HG02571 (cell line): ENCODE measurements at regions not wholly inside any gene's neighbourhood (a gene's known extent, or its start where the extent isn't known, plus 50 kb on each side); places are given as distances from the start of the nearest gene placed in this dataset.

Experiments used
- ATAC-seq: cut with Tn5 transposase; IDR thresholded peaks from one replicate; pipeline ENCODE4 v1.9.1; 2021; ENCODE audit warnings: mild to moderate bottlenecking, moderate library complexity; ENCODE audit not compliant: unreplicated experiment

DNA sequence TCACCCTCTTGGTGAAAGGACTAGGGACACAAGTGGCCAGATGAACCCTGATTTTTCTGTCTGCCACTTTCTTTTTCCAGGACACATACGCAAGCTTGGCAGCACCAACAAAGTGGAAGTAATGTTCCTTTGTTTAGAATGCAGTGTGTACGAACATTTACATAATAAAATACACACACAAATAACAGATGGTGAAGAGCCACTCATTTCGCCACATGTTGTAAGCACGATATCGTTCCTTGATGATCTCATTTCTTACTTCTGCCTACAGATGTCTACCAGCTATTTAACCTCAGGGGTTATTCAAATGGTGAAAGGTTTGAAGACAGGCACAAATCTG, 670.2 kb upstream of the CXADR start:
- no peak for ATAC-seq

DNA sequence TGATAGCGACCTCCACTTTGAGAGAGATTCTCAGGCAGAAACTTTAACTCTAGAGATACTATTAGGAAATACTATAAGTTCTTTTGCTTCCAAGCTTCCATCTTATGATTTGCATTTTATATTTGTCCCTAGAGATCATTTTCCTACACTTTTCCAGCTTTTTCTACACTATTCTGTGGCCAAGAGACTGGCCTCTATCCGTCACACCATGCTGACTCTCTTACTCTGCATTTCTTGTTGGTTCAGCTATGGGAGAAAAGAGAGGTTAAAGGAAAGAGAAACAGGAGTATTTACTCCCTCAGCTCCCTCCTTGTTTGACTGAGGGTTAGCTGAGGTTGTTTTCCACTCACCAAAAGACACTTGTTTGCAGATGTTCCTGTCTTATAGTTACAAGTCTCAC, 665.6 kb upstream of the CXADR start:
- no peak for ATAC-seq

DNA sequence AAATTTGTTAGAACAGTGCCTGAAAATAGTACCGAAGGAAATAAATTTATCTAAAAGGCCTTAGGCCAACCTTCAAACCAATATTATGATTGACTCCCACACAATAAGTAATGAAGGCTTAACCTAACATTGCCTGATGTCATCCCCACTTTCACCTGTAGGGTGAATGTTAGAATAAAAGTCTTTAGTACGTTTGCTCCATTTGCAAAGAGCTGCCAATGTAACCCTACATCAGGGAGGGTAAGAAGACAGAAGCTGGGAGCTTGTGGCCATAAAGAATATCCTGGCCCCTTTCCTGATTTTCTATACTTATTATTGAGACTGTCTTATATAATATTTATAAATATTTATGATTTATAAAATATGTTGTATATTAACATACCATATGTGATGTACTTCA, 661.8 kb upstream of the CXADR start:
- ATAC-seq = no peak

DNA sequence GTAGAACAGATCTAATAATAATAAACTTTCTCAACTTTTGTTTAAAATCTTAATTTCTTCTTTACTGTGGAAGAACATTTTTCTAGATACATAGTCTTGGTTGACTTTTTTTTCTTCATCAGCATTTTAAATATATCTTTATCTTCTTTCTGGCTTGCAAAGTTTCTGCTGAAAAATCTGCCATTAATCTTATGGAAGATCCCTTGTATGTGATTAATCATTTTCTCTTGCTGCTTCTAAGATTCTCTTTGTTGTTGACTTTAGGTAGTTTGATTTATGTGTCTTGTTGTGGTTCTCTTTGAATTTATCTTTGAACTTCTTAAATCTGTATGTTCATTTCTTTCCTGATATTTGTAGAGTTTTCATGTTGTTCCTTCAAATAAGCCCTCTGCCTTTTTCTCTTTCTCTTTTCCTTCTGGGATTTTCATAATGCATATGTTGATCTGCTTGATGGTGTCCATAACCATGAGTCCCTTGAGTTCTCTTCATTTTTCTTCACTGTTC, 657.6 kb upstream of the CXADR start:
- no peak for ATAC-seq

DNA sequence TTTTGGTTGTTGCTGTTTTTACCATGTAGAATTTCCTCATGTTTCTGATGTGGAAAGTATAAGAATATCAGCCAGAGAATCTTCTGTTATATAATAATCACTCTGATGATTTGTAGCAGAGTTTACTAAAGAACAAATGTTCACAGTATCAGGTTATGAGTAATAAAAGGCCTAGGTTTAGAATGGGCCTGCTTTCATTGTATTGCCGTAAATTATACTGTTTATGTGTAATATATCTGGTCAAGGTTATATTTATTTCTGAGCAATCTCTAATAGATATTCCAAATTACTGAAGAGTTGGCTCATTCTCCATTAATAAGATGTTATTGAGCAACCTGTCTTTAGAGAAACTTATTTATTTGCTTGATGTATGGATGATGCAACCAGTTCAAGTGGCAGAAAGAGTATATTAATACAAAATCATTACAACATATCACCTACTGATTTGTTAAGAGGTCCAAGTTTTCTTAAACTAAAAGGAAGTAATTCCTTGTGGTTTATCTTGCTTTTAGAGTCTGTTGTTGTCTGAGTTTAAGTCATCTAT, 649.4 kb upstream of the CXADR start:
- ATAC-seq = no peak

DNA sequence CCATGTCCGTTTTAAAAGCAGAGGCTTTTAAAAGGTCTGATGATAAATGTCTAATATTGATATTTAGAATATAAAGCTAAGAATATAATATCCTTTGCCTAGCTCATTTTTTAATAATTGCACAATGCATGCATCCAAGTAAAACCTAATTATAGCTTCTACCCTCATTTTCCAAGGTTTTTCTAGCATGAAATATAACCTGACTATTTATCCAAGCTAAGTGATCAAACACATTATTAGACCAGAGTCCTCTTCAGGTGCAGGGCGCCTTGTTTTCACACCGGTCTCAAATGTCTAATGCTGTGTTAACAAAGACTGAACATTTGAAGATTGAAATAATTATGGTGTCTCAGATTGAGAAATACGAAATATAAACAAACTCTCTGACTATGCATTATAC, 648.9 kb upstream of the CXADR start:
- ATAC-seq = no peak

DNA sequence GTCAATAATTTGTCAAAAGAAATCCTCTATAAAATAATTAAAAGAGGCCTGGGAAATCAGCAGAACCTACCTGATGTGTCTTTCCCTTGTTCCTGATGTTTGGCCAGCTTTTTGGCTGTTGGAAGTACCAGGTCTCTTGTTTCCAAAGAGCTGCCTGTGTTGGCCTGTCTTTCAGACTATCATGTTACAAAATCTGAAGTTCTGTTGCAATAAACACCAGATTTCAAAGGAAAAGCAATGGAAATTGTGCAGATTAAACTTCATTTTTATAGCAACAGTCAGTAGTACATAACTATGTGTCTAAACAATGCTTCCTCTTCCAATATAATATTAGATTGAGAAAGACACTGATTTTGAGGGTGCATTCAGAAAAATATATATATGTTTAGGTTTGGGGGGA, 647.2 kb upstream of the CXADR start:
- ATAC-seq = no peak

DNA sequence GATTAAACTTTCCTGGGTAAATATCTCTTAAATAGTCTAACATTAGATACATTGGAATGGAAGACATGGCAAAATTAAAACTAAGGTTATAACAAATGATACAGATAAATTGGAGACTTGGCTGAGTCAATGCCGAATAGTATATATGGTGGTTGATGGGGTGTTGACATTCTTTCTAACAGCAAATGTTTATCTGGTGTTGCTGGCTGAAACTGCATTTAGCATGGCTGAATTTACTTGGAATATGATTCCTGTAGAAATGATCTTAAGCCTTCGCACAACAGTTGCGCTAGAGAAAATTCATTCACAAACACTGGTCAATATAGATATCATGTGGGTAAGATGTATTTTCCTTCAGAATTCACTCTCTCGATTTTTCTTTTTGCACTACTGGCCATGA, 646.0 kb upstream of the CXADR start:
- no peak for ATAC-seq

DNA sequence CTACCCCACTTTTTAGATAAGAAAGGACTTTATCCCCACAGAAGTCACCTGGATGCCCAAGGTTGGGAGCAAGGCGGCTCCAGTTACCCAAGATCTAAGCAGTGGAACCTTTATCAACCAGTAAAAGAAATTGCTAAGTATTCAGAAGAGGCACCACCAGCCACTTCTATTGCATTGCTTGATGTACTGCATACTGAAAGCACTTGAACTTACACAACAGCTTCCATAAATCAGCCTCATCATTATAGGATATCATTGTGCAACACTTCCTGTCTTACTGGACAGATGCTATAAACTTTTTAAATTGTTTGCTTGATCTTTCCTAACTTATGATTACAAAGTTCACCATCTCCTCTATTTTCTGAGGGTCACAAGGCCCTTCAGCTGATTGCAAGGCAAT, 642.7 kb upstream of the CXADR start:
- ATAC-seq = no peak

DNA sequence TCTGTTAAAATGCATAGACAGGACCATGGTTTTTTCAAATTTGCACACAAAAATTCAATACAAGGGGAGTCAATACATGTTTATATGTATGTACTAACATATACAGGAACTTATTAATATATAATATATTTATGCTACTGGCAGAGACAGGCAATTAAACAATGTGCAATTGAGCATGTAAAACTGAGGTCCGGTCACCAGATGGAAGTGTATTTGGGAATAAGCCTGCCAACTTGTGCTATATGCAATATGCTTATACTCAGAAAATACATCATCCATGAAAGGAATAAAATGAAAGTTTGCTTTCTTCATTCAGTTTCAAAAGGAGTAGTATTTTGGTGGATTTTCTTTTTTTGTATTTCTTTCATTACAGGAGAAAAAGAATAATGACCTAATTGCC, 640.2 kb upstream of the CXADR start:
- no peak for ATAC-seq

DNA sequence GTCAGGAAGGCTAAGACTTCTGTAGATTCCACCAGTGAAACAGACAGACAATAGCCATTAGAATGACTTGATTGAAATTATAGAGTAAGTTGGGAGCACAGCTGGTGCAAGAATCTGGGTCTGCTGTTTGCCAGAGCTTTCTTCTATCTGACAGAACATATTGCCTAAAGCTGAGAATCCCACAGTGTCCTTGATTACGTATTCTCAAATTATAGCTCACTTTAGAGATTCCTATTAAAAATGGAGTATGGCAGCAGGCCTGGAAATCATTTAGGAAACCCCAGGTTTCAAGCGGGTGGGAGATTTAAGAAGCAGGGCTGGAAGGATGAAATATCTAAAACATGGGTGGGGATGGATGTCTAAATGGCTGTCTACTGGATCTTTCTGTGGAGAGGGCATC, 639.7 kb upstream of the CXADR start:
- ATAC-seq = no peak

DNA sequence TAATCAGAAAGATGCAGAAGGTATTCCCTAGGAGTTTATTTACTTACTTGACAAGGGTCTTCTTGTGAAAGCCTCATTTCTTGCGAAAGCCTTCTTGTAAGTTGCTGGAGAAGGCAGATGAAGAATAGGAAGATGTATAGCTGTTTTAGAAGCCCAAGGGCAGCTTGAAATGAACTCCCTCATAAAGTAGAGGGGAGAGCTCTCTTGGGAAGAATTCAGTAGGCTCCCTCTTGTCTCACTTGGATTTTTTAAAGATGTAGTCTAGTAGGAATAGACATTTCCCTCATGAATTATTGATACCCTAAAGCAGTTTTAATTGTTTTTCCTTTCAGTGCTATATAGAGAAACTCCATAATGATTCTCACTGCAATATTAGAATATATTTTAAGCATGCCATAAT, 639.2 kb upstream of the CXADR start:
- ATAC-seq = no peak

DNA sequence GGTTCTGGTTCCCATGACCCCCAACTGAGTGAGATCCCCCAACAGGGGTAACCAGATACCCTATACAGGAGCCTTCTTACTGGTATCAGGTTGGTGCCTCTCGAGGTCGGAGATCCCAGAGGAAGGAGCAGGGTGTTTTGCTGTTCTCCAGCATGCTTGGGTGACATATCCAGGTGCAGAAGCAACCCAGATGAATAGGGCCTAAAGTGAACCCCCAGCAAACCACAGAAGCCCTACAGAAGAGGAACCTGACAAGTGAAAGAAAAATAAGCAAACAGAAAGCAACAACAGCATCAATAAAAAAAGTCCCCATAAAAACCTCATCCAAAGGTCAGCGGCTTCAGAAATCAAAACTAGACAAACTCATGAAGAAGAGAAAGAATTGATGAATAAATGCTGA, 633.4 kb upstream of the CXADR start:
- ATAC-seq = no peak

DNA sequence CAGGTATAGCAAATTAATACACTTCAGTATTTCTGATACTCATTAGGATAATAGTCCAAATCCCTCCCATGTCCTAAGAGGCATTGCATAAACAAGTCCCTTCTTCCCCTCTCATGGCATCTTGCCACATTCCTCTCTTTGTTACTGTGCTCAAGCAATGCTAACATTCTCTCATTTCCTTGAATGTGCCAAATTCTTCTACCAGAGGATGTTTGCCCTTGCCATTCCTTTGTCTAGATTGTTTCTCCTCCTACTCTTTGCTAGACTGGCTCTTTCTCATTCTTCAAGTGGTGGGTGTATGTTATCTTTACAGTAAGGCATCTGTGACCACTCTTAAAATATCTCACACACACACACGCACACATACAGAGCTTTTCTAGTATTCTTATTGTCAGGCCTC, 621.0 kb upstream of the CXADR start:
- no peak for ATAC-seq

DNA sequence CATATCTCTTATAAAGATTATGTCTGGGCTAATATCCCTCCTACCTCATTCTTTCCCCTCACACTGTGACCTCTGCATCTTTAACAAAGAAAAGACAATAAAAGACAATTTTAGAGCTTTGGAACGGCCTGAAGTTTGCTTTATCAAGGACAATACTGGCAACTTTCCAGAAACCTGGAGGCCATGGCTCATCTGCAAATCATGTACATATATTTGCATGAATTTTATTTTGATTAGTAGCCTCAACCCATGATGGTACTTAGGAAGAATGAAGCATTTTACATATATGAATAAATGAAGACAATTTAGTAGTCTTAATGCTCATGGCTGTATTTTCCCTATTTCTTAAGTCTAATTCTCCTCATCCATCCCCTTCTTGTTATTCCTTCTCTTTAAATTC, 612.2 kb upstream of the CXADR start:
- no peak for ATAC-seq

DNA sequence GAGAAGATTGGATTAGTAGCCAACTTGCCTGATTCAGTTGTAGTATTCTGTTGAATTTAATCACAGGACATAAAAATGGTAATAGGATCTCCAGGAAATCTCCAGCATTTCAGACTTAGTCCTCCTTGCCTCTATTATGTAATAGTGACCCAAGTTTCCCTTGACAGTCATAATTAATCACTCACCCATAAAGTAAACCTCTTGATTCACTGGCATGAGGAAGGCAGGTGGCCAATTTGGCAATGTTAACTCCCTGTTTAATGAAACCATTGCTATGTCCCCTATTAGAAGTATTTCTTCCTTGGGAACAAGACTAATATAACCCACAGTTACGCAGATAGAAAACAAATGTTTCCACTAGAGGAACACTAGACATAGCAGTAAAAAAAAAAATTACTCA, 604.8 kb upstream of the CXADR start:
- no peak for ATAC-seq

DNA sequence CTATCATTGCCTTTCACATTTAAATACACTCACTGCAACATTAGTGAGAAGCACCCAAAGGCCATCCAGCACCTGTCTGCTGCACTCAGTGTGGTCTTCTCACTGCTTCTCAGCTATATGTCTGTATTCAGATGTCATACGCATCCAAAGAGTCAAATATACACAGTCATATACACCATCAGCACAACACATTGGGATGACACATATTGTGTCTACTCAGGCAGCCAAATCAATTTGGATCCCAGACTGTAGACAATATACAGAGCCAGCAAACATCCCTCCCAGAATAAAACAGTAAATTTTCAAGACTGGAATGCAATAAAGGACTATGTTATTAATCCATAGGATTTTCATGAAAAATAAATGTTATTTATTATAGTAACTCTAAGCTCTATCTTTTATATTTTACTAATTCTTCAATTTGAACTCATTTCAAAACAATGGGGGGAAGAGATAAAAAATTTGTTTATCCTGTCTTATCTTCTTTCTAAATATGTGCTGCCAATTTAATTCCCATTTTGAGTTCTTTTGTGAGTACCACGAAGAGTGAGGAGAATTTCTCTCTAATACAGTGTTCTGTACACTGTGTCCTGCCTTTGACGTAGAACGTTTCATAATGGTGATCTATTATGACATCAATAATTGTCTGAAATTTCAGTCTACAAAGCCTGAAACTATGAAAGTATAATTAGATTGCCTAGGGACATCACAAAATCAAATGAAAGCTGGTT, 602.2 kb upstream of the CXADR start:
- ATAC-seq = no peak

DNA sequence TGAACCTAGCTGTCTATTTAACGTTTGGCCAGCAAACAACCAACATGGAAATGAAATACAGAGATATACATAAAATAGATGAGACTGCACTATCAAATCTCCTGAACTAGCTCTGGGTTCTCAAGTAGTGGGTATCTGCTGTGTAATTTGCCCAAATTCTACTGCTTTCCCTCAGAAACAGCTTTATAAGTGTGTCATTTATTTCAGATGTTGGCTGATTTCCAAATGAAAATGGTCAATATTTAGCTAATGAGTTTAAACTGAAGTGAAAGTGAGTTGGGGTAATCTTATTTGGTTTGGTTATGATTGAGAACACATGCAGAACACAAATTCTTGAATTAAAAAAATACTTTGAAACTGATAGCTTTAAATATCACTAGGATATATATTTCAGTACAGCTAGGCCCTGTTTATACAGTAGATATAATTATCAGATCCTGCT, 601.7 kb upstream of the CXADR start:
- ATAC-seq = no peak

DNA sequence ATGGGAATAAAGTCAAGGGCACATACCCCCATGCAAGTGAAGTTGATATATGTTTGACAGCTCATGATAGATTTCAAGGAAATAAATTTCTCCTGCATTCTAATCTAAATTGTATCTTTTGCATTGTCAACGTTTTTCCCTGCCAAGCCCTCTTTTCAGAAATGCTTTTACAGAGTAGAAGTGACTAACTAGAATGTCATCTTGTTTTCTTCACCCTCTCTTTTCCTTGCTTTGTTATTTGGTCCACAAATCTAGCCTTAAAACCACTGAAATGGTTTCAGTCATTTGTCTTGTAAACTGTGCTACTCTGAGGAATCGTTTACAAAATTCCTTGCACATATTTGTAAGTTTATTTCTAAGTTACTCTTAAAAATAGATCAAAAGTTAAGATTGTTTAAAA, 600.8 kb upstream of the CXADR start:
- no peak for ATAC-seq

DNA sequence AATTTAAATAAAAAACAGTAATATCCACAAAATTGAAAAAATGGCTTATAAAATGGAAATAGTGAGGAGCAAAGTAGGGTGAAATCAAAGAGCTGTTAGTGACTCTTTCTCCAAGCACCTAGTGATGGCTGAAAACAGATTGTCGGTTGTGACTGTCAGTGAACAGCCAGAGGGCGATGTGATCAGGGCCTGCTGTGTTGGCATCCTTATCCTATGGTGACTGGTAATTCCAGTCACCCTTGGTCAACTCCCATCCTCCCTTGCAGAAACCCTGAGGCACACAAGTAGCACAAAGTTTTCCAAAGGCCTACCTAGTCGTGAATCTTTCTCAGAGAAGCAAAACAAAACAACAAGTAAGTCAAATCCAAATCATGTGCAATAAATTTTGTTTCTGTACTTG, 599.8 kb upstream of the CXADR start:
- ATAC-seq = no peak

DNA sequence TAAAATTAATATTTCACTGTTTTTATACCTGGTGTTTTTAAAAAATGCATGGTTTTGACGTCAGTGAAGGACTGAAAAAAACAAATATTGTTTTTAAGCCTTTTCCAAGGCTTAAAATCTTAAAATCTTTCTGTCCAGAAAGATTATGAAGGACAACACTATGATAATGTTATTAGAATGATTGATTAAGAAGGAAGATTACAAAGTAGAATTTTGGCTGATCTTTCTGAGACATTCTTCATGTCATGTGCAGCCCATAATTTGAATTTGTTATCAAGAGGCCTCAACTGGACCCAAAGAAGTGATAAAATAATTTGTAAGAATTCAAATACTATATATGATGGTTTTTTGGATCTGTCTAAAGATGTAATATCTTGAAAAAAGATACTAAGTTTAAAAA, 584.4 kb upstream of the CXADR start:
- ATAC-seq = no peak

DNA sequence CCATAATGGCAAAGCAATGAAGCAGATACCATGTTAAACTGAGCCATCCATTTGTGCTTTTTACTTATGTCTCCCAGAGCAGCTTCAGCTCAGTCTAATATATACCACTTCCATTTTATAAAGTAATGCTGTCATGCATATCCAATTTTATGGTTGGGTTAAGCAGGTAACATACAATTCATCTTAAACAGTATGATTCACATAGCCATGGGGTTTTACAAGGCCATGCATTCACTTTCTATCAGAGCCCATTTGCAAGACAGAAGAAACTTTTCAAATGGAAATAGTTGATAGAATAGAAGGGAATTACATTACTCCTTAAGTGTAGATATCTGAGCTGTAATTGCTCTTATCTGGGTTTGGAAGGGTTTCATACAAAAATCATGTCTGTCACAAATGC, 580.5 kb upstream of the CXADR start:
- no peak for ATAC-seq

DNA sequence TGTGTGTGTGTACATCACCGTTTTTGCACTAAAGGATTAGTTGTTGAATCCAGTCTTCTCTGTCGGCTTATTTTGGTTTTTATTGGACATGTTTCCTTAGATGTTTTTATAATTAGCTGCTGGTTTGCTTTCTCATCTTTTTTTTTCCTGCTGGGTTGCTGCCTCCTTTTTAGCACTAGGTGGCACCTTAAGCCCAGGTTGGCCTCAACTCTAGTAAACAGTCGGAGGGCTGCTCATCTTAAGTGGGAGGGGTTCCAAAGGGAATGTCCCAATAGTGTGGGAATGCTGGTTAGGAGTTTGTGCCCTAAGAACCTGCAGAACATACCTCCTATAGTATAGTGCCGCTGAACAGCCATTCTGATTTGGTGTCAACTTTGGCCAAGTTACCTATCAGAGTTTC, 570.1 kb upstream of the CXADR start:
- ATAC-seq = no peak
